H9 (cell line): ENCODE measurements at regions not wholly inside any gene's neighbourhood (a gene's known extent, or its start where the extent isn't known, plus 50 kb on each side); places are given as distances from the start of the nearest gene placed in this dataset.

Experiments
- DNase-seq: peaks from one replicate; pipeline ENCODE4 v3.0.0-alpha.2; 2017
- H2AFZ ChIP-seq: one replicate; pipeline ENCODE4 v1.6.1; 2013; ENCODE audit warnings: mild to moderate bottlenecking, low read length, control low read depth, moderate library complexity
- H2AK5ac ChIP-seq: 2 replicates; pipeline ENCODE4 v1.6.1; 2013; ENCODE audit warnings: low read length, control low read depth, mixed read lengths; ENCODE audit not compliant: insufficient read length
- H2BK120ac ChIP-seq: one replicate; pipeline ENCODE4 v1.6.1; 2013; ENCODE audit warnings: low read depth, mild to moderate bottlenecking, low read length, control low read depth, inconsistent platforms; ENCODE audit not compliant: poor library complexity, severe bottlenecking
- H2BK12ac ChIP-seq: 2 replicates; pipeline ENCODE4 v1.6.1; 2013; ENCODE audit warnings: low read length, control low read depth, mixed read lengths, low read depth; ENCODE audit not compliant: insufficient read length
- H2BK15ac ChIP-seq: 2 replicates; pipeline ENCODE4 v1.6.1; 2013; ENCODE audit warnings: low read depth, low read length, control low read depth
- H2BK20ac ChIP-seq: one replicate; pipeline ENCODE4 v1.6.1; 2013; ENCODE audit warnings: low read depth, mild to moderate bottlenecking, low read length, control low read depth, inconsistent platforms; ENCODE audit not compliant: poor library complexity, severe bottlenecking
- H2BK5ac ChIP-seq: 2 replicates; pipeline ENCODE4 v1.6.1; 2013; ENCODE audit warnings: low read length, control low read depth, mixed read lengths; ENCODE audit not compliant: insufficient read length
- H3K14ac ChIP-seq: 2 replicates; pipeline ENCODE4 v1.6.1; 2013; ENCODE audit warnings: low read length, control low read depth; ENCODE audit not compliant: insufficient read depth
- H3K18ac ChIP-seq: 2 replicates; pipeline ENCODE4 v1.6.1; 2013; ENCODE audit warnings: low read depth, mild to moderate bottlenecking, mixed read lengths, low read length, control low read depth; ENCODE audit not compliant: insufficient read length
- H3K23ac ChIP-seq: 2 replicates; pipeline ENCODE4 v1.6.1; 2013; ENCODE audit warnings: low read length, control low read depth, mixed read lengths, low read depth; ENCODE audit not compliant: insufficient read length
- H3K23me2 ChIP-seq: 2 replicates; pipeline ENCODE4 v1.6.1; 2013; ENCODE audit warnings: low read depth, mild to moderate bottlenecking, mixed read lengths, low read length, control low read depth; ENCODE audit not compliant: insufficient read length, poor library complexity, severe bottlenecking
- H3K27ac ChIP-seq: 2 replicates; pipeline ENCODE4 v1.5.1; 2013; ENCODE audit warnings: low read length, control low read depth, mixed read lengths, low read depth; ENCODE audit not compliant: insufficient read length
- H3K27me3 ChIP-seq: 2 replicates; pipeline ENCODE4 v1.6.1; 2013; ENCODE audit warnings: low read length, control low read depth, inconsistent platforms; ENCODE audit not compliant: insufficient read depth
- H3K4ac ChIP-seq: 2 replicates; pipeline ENCODE4 v1.6.1; 2013; ENCODE audit warnings: low read depth, mild to moderate bottlenecking, control low read depth, inconsistent platforms, low read length, moderate library complexity
- H3K4me1 ChIP-seq: 2 replicates; pipeline ENCODE4 v1.6.1; 2013; ENCODE audit warnings: low read length, control low read depth, inconsistent platforms; ENCODE audit not compliant: insufficient read depth
- H3K4me2 ChIP-seq: 2 replicates; pipeline ENCODE4 v1.6.1; 2013; ENCODE audit warnings: low read length, control low read depth, mixed read lengths; ENCODE audit not compliant: insufficient read length, insufficient read depth
- H3K56ac ChIP-seq: 2 replicates; pipeline ENCODE4 v1.6.1; 2013; ENCODE audit warnings: low read depth, mild to moderate bottlenecking, mixed read lengths, low read length, control low read depth; ENCODE audit not compliant: insufficient read length
- H3K79me1 ChIP-seq: 2 replicates; pipeline ENCODE4 v1.6.1; 2013; ENCODE audit warnings: low read depth, mild to moderate bottlenecking, moderate library complexity, low read length, control low read depth, inconsistent platforms; ENCODE audit not compliant: insufficient read depth, poor library complexity, severe bottlenecking
- H3K79me2 ChIP-seq: 2 replicates; pipeline ENCODE4 v1.6.1; 2013; ENCODE audit warnings: low read length, control low read depth, inconsistent platforms; ENCODE audit not compliant: insufficient read depth
- H3K9ac ChIP-seq: 2 replicates; pipeline ENCODE4 v1.6.1; 2013; ENCODE audit warnings: low read length, control low read depth, mixed read lengths; ENCODE audit not compliant: insufficient read length; ENCODE audit errors: extremely low read depth
- H3K9me3 ChIP-seq: one replicate; pipeline ENCODE4 v1.6.1; 2013; ENCODE audit warnings: low read depth, low read length, inconsistent platforms; ENCODE audit not compliant: control insufficient read depth
- H3T11ph ChIP-seq: one replicate; pipeline ENCODE4 v1.6.1; 2013; ENCODE audit warnings: mild to moderate bottlenecking, low read length, control low read depth, inconsistent platforms
- H4K20me1 ChIP-seq: one replicate; pipeline ENCODE4 v1.6.1; 2013; ENCODE audit not compliant: control insufficient read depth, insufficient read length, insufficient read depth
- H4K5ac ChIP-seq: 2 replicates; pipeline ENCODE4 v1.6.1; 2013; ENCODE audit warnings: low read depth, mild to moderate bottlenecking, mixed read lengths, low read length, control low read depth; ENCODE audit not compliant: insufficient read length
- H4K8ac ChIP-seq: replicated peaks from 2 replicates; pipeline ENCODE4 v1.6.1; 2013; ENCODE audit warnings: low read length, control low read depth, mixed read lengths, low read depth; ENCODE audit not compliant: insufficient read length
- H4K91ac ChIP-seq: 2 replicates; pipeline ENCODE4 v1.6.1; 2013; ENCODE audit warnings: low read depth, mild to moderate bottlenecking, moderate library complexity, mixed read lengths, low read length, control low read depth; ENCODE audit not compliant: insufficient read length
- H3K27ac Mint-ChIP-seq, 3 experiments: 2 replicates in 2 of 3; 3 replicates in 1 of 3; pipeline ENCODE4 v1.8.0; 2020 to 2021; ENCODE audit warnings: mixed read lengths in 3 of 3, mild to moderate bottlenecking in 1 of 3, moderate library complexity in 1 of 3
- H3K27me3 Mint-ChIP-seq: 2 replicates; pipeline ENCODE4 v1.8.0; 2021; ENCODE audit warnings: low read depth, mild to moderate bottlenecking, moderate library complexity, mixed read lengths
- H3K36me3 Mint-ChIP-seq, 3 experiments: 2 replicates in 2 of 3; 3 replicates in 1 of 3; pipeline ENCODE4 v1.8.0; 2020 to 2021; ENCODE audit warnings: low read depth in 3 of 3, mixed read lengths in 3 of 3; ENCODE audit not compliant: insufficient read depth in 1 of 3
- H3K4me1 Mint-ChIP-seq, 2 experiments: 2 replicates each; pipeline ENCODE4 v1.8.0; 2020; ENCODE audit warnings: mixed read lengths in 2 of 2
- H3K4me3 Mint-ChIP-seq, 2 experiments: 2 replicates in 1 of 2; 3 replicates in 1 of 2; pipeline ENCODE4 v1.8.0; 2020 to 2021; ENCODE audit warnings: mild to moderate bottlenecking in 2 of 2, mixed read lengths in 2 of 2, moderate library complexity in 1 of 2
- H3K9me3 Mint-ChIP-seq, 2 experiments: 2 replicates in 1 of 2; 3 replicates in 1 of 2; pipeline ENCODE4 v1.8.0; 2020; ENCODE audit warnings: mild to moderate bottlenecking in 2 of 2, mixed read lengths in 2 of 2, moderate library complexity in 1 of 2
- CTCF ChIP-seq: fragments of 200-600 bp; sonication (generic); conservative IDR thresholded peaks from 3 replicates; pipeline ENCODE4 v1.8.0; 2021; ENCODE audit warnings: antibody characterized with exemption, mild to moderate bottlenecking
- WGBS: extraction: QIAGEN DNeasy Blood & Tissue Kit; methylation state at CpG from one replicate; pipeline ENCODE4 v1.1.7; 2013; ENCODE audit warnings: missing lambda C conversion rate, low lambda C conversion rate, mixed read lengths; ENCODE audit not compliant: insufficient read length; ENCODE audit errors: extremely low coverage; 5-methylcytosine and 5-hydroxymethylcytosine counted together

DNA sequence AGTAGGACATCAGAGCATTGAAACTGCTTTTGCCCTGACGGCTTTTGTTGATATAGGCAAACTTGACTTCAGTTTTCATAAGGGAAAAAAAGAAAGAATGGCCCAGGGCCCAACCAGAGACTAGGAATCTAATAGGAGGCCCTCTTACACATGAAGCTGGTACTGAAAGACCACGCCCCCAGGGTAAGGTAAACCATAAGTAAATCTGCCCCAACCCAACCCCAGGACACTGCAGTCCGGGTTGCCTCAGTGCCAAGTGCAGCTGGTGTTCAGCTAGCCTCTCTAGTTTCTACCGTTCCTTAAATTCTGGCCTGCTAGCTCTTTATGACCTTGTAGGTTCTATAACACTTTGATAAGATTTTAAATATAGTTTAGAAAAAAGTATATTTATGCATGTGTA is 136.7 kb downstream of the AQP9 start:
- Histone ChIP-seq H3K14ac (no peak overlapping the region), H3K4ac (no peak overlapping the region), H3K9ac (no peak overlapping the region), H3K23me2 (no peaks in the 10 kb centered on the region), H3K18ac (no peak overlapping the region), H2AK5ac (no peak overlapping the region), H4K8ac (no peak overlapping the region), H3K27ac (no peak overlapping the region), H3K4me1 (no peaks in the 10 kb centered on the region), H2BK120ac (no peak overlapping the region), H2BK12ac (no peak overlapping the region), H3K79me2 (no peaks in the 10 kb centered on the region), H3T11ph (no peak overlapping the region), H3K27me3 (no peaks in the 10 kb centered on the region), H2BK15ac (no peak overlapping the region), H2BK20ac (no peak overlapping the region), H3K79me1 (no peaks in the 10 kb centered on the region), H3K4me2 (no peak overlapping the region), H2AFZ (no peak overlapping the region), H4K5ac (no peak overlapping the region), H3K56ac (no peak overlapping the region), H3K9me3 (no peaks in the 10 kb centered on the region), H4K20me1 (no peaks in the 10 kb centered on the region), H2BK5ac (no peak overlapping the region), H4K91ac (no peak overlapping the region), H3K23ac (no peak overlapping the region)
- Mint-ChIP-seq H3K4me1 (peaks cover 14% of the 10 kb centered on the region in 2 experiments), H3K9me3 (peaks cover 7 to 10% of the 10 kb centered on the region in 2 experiments; a peak in 4 of 5 replicates), H3K4me3 (no peak overlapping the region), H3K27me3 (no peaks in the 10 kb centered on the region), H3K36me3 (peaks cover 0 to 13% (median 4%) of the 10 kb centered on the region in 3 experiments; a peak in 3 of 7 replicates), H3K27ac (no peak overlapping the region)
- whole genome bisulfite sequencing, result no CpG with 5 or more reads among the region's 4 CpGs
- TF ChIP-seq CTCF, result no peak
- no peak for DNase-seq
